ENCODE measurements at regions not wholly inside any gene's neighbourhood (a gene's known extent, or its start where the extent isn't known, plus 50 kb on each side); places are given as distances from the start of the nearest gene placed in this dataset.

GRCh38 chr22:48528221-48528915, 1299.3 kb downstream of the BRD1 start (continued):
- TF ChIP-seq, protein P1, sequence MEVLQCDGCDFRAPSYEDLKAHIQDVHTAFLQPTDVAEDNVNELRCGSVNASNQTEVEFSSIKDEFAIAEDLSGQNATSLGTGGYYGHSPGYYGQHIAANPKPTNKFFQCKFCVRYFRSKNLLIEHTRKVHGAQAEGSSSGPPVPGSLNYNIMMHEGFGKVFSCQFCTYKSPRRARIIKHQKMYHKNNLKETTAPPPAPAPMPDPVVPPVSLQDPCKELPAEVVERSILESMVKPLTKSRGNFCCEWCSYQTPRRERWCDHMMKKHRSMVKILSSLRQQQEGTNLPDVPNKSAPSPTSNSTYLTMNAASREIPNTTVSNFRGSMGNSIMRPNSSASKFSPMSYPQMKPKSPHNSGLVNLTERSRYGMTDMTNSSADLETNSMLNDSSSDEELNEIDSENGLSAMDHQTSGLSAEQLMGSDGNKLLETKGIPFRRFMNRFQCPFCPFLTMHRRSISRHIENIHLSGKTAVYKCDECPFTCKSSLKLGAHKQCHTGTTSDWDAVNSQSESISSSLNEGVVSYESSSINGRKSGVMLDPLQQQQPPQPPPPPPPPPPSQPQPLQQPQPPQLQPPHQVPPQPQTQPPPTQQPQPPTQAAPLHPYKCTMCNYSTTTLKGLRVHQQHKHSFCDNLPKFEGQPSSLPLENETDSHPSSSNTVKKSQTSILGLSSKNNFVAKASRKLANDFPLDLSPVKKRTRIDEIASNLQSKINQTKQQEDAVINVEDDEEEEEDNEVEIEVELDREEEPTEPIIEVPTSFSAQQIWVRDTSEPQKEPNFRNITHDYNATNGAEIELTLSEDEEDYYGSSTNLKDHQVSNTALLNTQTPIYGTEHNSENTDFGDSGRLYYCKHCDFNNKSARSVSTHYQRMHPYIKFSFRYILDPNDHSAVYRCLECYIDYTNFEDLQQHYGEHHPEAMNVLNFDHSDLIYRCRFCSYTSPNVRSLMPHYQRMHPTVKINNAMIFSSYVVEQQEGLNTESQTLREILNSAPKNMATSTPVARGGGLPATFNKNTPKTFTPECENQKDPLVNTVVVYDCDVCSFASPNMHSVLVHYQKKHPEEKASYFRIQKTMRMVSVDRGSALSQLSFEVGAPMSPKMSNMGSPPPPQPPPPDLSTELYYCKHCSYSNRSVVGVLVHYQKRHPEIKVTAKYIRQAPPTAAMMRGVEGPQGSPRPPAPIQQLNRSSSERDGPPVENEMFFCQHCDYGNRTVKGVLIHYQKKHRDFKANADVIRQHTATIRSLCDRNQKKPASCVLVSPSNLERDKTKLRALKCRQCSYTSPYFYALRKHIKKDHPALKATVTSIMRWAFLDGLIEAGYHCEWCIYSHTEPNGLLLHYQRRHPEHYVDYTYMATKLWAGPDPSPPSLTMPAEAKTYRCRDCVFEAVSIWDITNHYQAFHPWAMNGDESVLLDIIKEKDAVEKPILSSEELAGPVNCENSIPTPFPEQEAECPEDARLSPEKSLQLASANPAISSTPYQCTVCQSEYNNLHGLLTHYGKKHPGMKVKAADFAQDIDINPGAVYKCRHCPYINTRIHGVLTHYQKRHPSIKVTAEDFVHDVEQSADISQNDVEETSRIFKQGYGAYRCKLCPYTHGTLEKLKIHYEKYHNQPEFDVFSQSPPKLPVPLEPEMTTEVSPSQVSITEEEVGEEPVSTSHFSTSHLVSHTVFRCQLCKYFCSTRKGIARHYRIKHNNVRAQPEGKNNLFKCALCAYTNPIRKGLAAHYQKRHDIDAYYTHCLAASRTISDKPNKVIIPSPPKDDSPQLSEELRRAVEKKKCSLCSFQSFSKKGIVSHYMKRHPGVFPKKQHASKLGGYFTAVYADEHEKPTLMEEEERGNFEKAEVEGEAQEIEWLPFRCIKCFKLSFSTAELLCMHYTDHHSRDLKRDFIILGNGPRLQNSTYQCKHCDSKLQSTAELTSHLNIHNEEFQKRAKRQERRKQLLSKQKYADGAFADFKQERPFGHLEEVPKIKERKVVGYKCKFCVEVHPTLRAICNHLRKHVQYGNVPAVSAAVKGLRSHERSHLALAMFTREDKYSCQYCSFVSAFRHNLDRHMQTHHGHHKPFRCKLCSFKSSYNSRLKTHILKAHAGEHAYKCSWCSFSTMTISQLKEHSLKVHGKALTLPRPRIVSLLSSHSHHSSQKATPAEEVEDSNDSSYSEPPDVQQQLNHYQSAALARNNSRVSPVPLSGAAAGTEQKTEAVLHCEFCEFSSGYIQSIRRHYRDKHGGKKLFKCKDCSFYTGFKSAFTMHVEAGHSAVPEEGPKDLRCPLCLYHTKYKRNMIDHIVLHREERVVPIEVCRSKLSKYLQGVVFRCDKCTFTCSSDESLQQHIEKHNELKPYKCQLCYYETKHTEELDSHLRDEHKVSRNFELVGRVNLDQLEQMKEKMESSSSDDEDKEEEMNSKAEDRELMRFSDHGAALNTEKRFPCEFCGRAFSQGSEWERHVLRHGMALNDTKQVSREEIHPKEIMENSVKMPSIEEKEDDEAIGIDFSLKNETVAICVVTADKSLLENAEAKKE (CRISPR knock-in tag; IDR thresholded peaks at IDR 0.05): no peak
- no peak for TF ChIP-seq EZH2phosphoT487 (IDR thresholded peaks at IDR 0.05; ENCODE audit: unreplicated experiment)

DNA sequence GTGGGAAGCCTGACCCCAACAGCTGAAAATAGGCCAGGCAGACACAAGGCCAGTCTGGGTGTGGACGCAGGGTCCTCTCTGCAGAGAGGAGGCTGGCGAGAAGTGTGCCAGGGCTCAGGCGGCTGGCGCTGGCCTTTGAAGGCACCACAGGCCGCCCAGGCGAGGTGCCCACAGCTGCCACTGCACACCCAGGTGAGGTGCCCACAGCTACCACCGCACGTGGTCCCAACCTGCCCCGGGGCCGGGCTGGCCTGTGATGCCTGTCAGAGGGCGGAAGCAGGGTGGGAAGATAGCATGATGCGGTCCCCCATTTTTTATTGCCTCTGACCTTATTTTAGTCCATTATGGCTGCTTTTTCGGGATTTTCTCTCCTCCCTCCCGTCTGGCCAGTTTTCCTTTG, 1303.9 kb downstream of the BRD1 start:
- Histone ChIP-seq H3K27ac (ENCODE audit: low read depth) (no peak overlapping the region), H3K36me3 (ENCODE audit: insufficient read depth) (no peaks in the 10 kb centered on the region), H3K4me1 (ENCODE audit: insufficient read depth) (no peaks in the 10 kb centered on the region), H3K9me2 (ENCODE audit: insufficient read depth) (no peaks in the 10 kb centered on the region), H4K20me1 (replicated peaks; ENCODE audit: insufficient read depth) (no peaks in the 10 kb centered on the region), H3K79me2 (replicated peaks; ENCODE audit: insufficient read depth) (no peaks in the 10 kb centered on the region), H3F3A (replicated peaks; ENCODE audit: low read depth) (no peaks in the 10 kb centered on the region), H3K4me3 (no peak overlapping the region), H3K4me2 (no peak overlapping the region), H3K27me3 (ENCODE audit: insufficient read depth) (no peaks in the 10 kb centered on the region), H2AFZ (no peak overlapping the region)
- Mint-ChIP-seq H3K4me3 (no peak overlapping the region), H3K36me3 (ENCODE audit: low read depth) (peaks cover 7% of the 10 kb centered on the region; the same call in 2 of the 3 replicates), H3K27ac (no peak overlapping the region), H3K27me3 (ENCODE audit: insufficient read depth, low read depth, poor library complexity) (peaks cover 7% of the 10 kb centered on the region), H3K9me3 (no peaks in the 10 kb centered on the region), H3K4me1 (peaks cover 12% of the 10 kb centered on the region)
- no peak for ATAC-seq
- no peak for DNase-seq (ENCODE audit: low spot score)
- TF ChIP-seq POLR2AphosphoS5 (IDR thresholded peaks at IDR 0.05; ENCODE audit: low read depth): no peak
- TF ChIP-seq REST (IDR thresholded peaks at IDR 0.05; ENCODE audit: unreplicated experiment): no peak
- TF ChIP-seq ZNF331 (CRISPR knock-in tag; IDR thresholded peaks at IDR 0.05; ENCODE audit: low read depth): no peak
- no peak for TF ChIP-seq ZNF114 (CRISPR knock-in tag; IDR thresholded peaks at IDR 0.05)
- no peak for TF ChIP-seq CREB1 (CRISPR knock-in tag; IDR thresholded peaks at IDR 0.05; ENCODE audit: low read depth)
- no peak for TF ChIP-seq JUNB (IDR thresholded peaks at IDR 0.05; ENCODE audit: unreplicated experiment)

All from GM23338 (cell line).